ENCODE measurements at regions not wholly inside any gene's neighbourhood (a gene's known extent, or its start where the extent isn't known, plus 50 kb on each side); places are given as distances from the start of the nearest gene placed in this dataset.

DNA sequence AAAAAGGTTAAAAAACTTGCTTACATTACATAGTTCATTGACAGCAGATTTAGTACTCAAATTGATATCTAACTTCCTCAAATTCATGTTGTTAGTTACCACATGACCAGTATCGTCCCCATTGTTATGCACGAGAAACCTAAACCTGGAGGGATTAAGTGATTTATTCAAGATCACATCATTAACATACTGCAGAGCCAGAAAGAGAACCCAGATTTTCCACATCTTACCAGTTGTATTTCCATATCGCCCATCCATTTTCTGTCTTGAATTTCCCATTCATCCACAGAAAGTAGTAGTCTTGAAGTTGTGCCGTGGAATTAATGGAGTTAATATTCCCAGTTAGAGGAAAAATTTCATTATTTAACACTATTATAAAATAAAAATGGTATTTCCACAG lies 512.0 kb downstream of the METTL4 start:
- DNase-seq (ENCODE audit: low read depth in 1 of 2, low spot score in 1 of 2) = no peak
- no peak overlapping the region for H3K27ac ChIP-seq (replicated peaks)
- no peaks in the 10 kb centered on the region for H3K27me3 ChIP-seq (ENCODE audit: insufficient read depth, poor library complexity, severe bottlenecking)
- TF ChIP-seq, protein P1, sequence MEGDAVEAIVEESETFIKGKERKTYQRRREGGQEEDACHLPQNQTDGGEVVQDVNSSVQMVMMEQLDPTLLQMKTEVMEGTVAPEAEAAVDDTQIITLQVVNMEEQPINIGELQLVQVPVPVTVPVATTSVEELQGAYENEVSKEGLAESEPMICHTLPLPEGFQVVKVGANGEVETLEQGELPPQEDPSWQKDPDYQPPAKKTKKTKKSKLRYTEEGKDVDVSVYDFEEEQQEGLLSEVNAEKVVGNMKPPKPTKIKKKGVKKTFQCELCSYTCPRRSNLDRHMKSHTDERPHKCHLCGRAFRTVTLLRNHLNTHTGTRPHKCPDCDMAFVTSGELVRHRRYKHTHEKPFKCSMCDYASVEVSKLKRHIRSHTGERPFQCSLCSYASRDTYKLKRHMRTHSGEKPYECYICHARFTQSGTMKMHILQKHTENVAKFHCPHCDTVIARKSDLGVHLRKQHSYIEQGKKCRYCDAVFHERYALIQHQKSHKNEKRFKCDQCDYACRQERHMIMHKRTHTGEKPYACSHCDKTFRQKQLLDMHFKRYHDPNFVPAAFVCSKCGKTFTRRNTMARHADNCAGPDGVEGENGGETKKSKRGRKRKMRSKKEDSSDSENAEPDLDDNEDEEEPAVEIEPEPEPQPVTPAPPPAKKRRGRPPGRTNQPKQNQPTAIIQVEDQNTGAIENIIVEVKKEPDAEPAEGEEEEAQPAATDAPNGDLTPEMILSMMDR (IDR thresholded peaks at IDR 0.05; ENCODE audit: insufficient read depth, low read length) = no peak
- TF ChIP-seq, protein P2, sequence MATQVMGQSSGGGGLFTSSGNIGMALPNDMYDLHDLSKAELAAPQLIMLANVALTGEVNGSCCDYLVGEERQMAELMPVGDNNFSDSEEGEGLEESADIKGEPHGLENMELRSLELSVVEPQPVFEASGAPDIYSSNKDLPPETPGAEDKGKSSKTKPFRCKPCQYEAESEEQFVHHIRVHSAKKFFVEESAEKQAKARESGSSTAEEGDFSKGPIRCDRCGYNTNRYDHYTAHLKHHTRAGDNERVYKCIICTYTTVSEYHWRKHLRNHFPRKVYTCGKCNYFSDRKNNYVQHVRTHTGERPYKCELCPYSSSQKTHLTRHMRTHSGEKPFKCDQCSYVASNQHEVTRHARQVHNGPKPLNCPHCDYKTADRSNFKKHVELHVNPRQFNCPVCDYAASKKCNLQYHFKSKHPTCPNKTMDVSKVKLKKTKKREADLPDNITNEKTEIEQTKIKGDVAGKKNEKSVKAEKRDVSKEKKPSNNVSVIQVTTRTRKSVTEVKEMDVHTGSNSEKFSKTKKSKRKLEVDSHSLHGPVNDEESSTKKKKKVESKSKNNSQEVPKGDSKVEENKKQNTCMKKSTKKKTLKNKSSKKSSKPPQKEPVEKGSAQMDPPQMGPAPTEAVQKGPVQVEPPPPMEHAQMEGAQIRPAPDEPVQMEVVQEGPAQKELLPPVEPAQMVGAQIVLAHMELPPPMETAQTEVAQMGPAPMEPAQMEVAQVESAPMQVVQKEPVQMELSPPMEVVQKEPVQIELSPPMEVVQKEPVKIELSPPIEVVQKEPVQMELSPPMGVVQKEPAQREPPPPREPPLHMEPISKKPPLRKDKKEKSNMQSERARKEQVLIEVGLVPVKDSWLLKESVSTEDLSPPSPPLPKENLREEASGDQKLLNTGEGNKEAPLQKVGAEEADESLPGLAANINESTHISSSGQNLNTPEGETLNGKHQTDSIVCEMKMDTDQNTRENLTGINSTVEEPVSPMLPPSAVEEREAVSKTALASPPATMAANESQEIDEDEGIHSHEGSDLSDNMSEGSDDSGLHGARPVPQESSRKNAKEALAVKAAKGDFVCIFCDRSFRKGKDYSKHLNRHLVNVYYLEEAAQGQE (IDR thresholded peaks at IDR 0.05; ENCODE audit: insufficient replicate concordance, low read depth) = no peak
- TF ChIP-seq GABPA (IDR thresholded peaks at IDR 0.05; ENCODE audit: low read depth) = no peak
- no peak for TF ChIP-seq SPI1 (IDR thresholded peaks at IDR 0.05; ENCODE audit: borderline replicate concordance, low read depth)
- TF ChIP-seq POLR2AphosphoS5 (IDR thresholded peaks at IDR 0.05; ENCODE audit: low read depth) = no peak
- no peak overlapping the region for H3K4me3 ChIP-seq (replicated peaks; ENCODE audit: insufficient read depth, low read length)

DNA sequence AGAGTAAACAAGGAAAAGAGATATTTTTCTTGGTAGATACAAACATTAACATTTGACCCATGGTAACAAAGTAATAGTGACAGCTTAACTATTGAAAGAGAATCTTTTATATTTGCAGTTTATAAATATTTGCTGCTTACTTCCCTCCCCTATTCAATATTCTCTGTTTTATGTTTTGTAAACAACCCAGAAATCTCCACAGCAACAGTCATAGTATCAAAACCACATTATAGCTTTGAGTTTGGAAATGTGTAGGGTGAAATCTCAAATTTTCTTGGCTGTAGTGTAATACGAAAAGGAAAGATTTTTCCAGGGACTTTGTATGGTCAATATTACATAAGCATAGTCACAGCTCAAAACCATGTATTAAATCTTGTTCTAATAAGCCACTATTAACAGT lies 511.2 kb downstream of the METTL4 start:
- TF ChIP-seq, protein P1 (IDR thresholded peaks at IDR 0.05; ENCODE audit: insufficient read depth, low read length) = no peak
- TF ChIP-seq SPI1 (IDR thresholded peaks at IDR 0.05; ENCODE audit: borderline replicate concordance, low read depth) (no peak), POLR2AphosphoS5 (IDR thresholded peaks at IDR 0.05; ENCODE audit: low read depth) (no peak), GABPA (IDR thresholded peaks at IDR 0.05; ENCODE audit: low read depth) (no peak)
- TF ChIP-seq, protein P2 (IDR thresholded peaks at IDR 0.05; ENCODE audit: insufficient replicate concordance, low read depth) = no peak
- no peaks in the 10 kb centered on the region for H3K27me3 ChIP-seq (ENCODE audit: insufficient read depth, poor library complexity, severe bottlenecking)
- no peak for DNase-seq (ENCODE audit: low read depth in 1 of 2, low spot score in 1 of 2)
- no peak overlapping the region for H3K27ac ChIP-seq (replicated peaks)
- no peak overlapping the region for H3K4me3 ChIP-seq (replicated peaks; ENCODE audit: insufficient read depth, low read length)

DNA sequence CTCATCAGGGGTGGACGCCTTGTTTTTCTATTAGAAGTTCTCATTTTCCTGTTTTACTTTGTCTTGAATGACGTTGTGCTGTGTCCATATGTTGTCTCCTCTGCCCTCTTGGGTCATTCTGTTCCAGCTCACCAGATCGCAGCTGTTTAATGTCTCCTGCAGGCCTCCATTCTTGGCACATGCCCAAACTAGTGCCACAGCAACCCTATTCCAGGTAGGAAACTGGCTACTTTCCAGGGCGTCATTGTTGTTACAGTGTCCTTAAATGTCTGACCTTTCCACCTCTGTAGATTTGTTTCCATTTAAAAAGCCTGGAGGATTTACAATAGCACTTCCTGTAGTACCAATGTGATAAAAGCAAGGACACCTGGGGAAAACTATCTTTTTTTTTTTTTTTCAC lies 500.7 kb downstream of the METTL4 start:
- H3K27me3 ChIP-seq (ENCODE audit: insufficient read depth, poor library complexity, severe bottlenecking) = no peaks in the 10 kb centered on the region
- no peak overlapping the region for H3K4me3 ChIP-seq (replicated peaks; ENCODE audit: insufficient read depth, low read length)
- no peak overlapping the region for H3K27ac ChIP-seq (replicated peaks)
- no peak for TF ChIP-seq GABPA (IDR thresholded peaks at IDR 0.05; ENCODE audit: low read depth)
- TF ChIP-seq, protein P2 (IDR thresholded peaks at IDR 0.05; ENCODE audit: insufficient replicate concordance, low read depth) = no peak
- no peak for TF ChIP-seq SPI1 (IDR thresholded peaks at IDR 0.05; ENCODE audit: borderline replicate concordance, low read depth)
- TF ChIP-seq POLR2AphosphoS5 (IDR thresholded peaks at IDR 0.05; ENCODE audit: low read depth) = no peak
- TF ChIP-seq, protein P1 (IDR thresholded peaks at IDR 0.05; ENCODE audit: insufficient read depth, low read length) = no peak
- DNase-seq (ENCODE audit: low read depth in 1 of 2, low spot score in 1 of 2) = no peak

Data from HL-60 (cell line).